Hepatocyte (in vitro differentiated cells): ENCODE measurements at regions not wholly inside any gene's neighbourhood (a gene's known extent, or its start where the extent isn't known, plus 50 kb on each side); places are given as distances from the start of the nearest gene placed in this dataset.

Experiments
- DNase-seq: peaks from one replicate; pipeline ENCODE4 v3.0.0-alpha.2; 2016; ENCODE audit warnings: low spot score
- H2AFZ ChIP-seq: fragments of 200-600 bp; sonication (generic); 2 replicates; pipeline ENCODE4 v1.6.0; 2016; ENCODE audit warnings: antibody characterized with exemption, mild to moderate bottlenecking
- H3K27ac ChIP-seq: fragments of 200-600 bp; sonication (generic); 2 replicates; pipeline ENCODE4 v1.5.1; 2016; ENCODE audit warnings: mild to moderate bottlenecking
- H3K27me3 ChIP-seq: fragments of 200-600 bp; sonication (generic); 2 replicates; pipeline ENCODE4 v1.6.1; 2016
- H3K36me3 ChIP-seq: fragments of 200-600 bp; sonication (generic); replicated peaks from 2 replicates; pipeline ENCODE4 v1.5.1; 2016; ENCODE audit warnings: low read depth; ENCODE audit not compliant: insufficient read depth
- H3K4me1 ChIP-seq: fragments of 200-600 bp; sonication (generic); 2 replicates; pipeline ENCODE4 v1.5.1; 2016; ENCODE audit warnings: mild to moderate bottlenecking, moderate library complexity; ENCODE audit not compliant: insufficient read depth
- H3K4me2 ChIP-seq: fragments of 200-600 bp; sonication (generic); 2 replicates; pipeline ENCODE4 v1.6.0; 2016
- H3K4me3 ChIP-seq: fragments of 200-600 bp; sonication (generic); 2 replicates; pipeline ENCODE4 v1.5.1; 2016; ENCODE audit warnings: mild to moderate bottlenecking
- H3K79me2 ChIP-seq: fragments of 200-600 bp; sonication (generic); 2 replicates; pipeline ENCODE4 v1.6.0; 2017; ENCODE audit warnings: mild to moderate bottlenecking
- H3K9me2 ChIP-seq: fragments of 200-600 bp; sonication (generic); replicated peaks from 2 replicates; pipeline ENCODE4 v1.6.0; 2017; ENCODE audit warnings: mild to moderate bottlenecking; ENCODE audit not compliant: insufficient read depth
- H3K9me3 ChIP-seq: fragments of 200-600 bp; sonication (generic); 2 replicates; pipeline ENCODE4 v1.5.1; 2016; ENCODE audit warnings: low read depth, mild to moderate bottlenecking
- H4K20me1 ChIP-seq: fragments of 200-600 bp; sonication (generic); 2 replicates; pipeline ENCODE4 v1.6.0; 2016; ENCODE audit warnings: mild to moderate bottlenecking; ENCODE audit not compliant: insufficient read depth, poor library complexity, severe bottlenecking
- CTCF ChIP-seq: fragments of 200-600 bp; sonication (generic); IDR thresholded peaks from 2 replicates; pipeline ENCODE4 v1.5.1; 2016; ENCODE audit warnings: antibody characterized with exemption, mild to moderate bottlenecking; ENCODE audit not compliant: poor library complexity
- EZH2 ChIP-seq: fragments of 200-600 bp; sonication (generic); IDR thresholded peaks from 2 replicates; pipeline ENCODE4 v1.6.1; 2016; ENCODE audit warnings: antibody characterized with exemption, mild to moderate bottlenecking, borderline replicate concordance
- EZH2phosphoT487 ChIP-seq: fragments of 200-600 bp; sonication (generic); IDR thresholded peaks from one replicate; pipeline ENCODE4 v1.6.1; 2018; ENCODE audit warnings: antibody characterized with exemption, mild to moderate bottlenecking, low read depth, moderate library complexity; ENCODE audit not compliant: unreplicated experiment, severe bottlenecking
- WGBS: methylation state at CpG from one replicate; pipeline ENCODE4 v1.1.6; 2016; ENCODE audit warnings: low lambda C conversion rate; ENCODE audit errors: missing lambda C conversion rate; 5-methylcytosine and 5-hydroxymethylcytosine counted together

- Histone ChIP-seq H3K36me3 (no peaks in the 10 kb centered on the region), H3K4me1 (no peaks in the 10 kb centered on the region), H3K9me2 (no peaks in the 10 kb centered on the region), H3K9me3 (no peaks in the 10 kb centered on the region), H4K20me1 (no peaks in the 10 kb centered on the region), H3K4me2 (no peak overlapping the region), H3K27me3 (no peaks in the 10 kb centered on the region), H3K79me2 (no peaks in the 10 kb centered on the region), H3K4me3 (no peak overlapping the region), H3K27ac (no peak overlapping the region), H2AFZ (no peak overlapping the region)
- TF ChIP-seq EZH2phosphoT487 (no peak), CTCF (no peak), EZH2 (no peak)
- 65% methylated on average over 6 of the region's 6 CpGs for WGBS
- no peak for DNase-seq
Measured at GRCh38 chr6:56357616-56358373, 110.4 kb upstream of the COL21A1 start.

DNA sequence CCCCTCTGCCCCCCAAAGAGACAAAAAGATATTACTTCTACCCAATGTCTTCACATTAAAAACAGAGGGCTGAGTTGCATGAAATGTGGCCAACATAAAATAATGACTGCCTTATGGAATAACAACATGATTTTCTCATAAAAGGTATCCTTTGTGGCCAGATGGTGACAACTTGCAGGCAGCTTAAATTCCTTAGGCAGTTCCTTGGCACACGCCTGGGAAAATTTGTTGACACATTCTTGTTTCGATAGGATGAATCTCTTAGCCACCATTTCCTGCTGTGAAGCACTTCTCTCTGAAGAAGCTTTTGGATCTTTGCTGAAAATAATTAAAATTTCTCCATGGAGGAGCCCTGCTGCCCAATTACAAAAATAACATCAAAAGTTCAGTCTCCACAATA is 109.0 kb upstream of the COL21A1 start:
- no peaks in the 10 kb centered on the region for H3K9me3 ChIP-seq
- DNase-seq, result no peak
- TF ChIP-seq EZH2phosphoT487 (no peak), EZH2 (no peak), CTCF (no peak)

DNA sequence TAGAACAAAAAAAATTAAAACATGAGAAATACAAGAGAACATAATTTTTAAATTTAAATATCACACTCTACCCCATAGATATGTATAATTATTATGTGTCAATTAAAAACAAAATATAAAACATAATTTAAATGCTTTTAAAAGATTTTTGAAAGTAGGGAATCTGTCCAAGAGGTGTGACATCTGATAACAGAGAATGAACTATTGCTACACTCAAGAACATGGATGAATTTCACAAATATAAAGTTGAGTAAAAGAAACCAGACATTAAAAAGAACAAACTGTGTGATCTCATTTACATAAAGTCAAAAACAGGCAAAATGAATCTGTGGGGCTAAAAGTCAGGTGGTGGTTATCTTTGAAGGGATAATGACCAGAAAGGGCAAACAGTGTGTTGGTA is 106.5 kb upstream of the COL21A1 start:
- H3K9me2 ChIP-seq, result no peaks in the 10 kb centered on the region
- no peaks in the 10 kb centered on the region for H3K9me3 ChIP-seq
- no peaks in the 10 kb centered on the region for H4K20me1 ChIP-seq
- DNase-seq, result no peak
- H3K79me2 ChIP-seq, result no peaks in the 10 kb centered on the region
- H3K27ac ChIP-seq, result no peak overlapping the region
- no peaks in the 10 kb centered on the region for H3K27me3 ChIP-seq
- H2AFZ ChIP-seq, result no peak overlapping the region
- H3K4me1 ChIP-seq, result no peaks in the 10 kb centered on the region
- H3K4me3 ChIP-seq, result no peak overlapping the region
- H3K4me2 ChIP-seq, result no peak overlapping the region
- TF ChIP-seq CTCF (no peak), EZH2phosphoT487 (no peak), EZH2 (no peak)
- H3K36me3 ChIP-seq, result no peaks in the 10 kb centered on the region

More for the DNA sequence above, 109.0 kb upstream of the COL21A1 start:
- Histone ChIP-seq H3K4me2 (no peak overlapping the region), H2AFZ (no peak overlapping the region), H3K27ac (no peak overlapping the region), H3K79me2 (no peaks in the 10 kb centered on the region), H3K27me3 (no peaks in the 10 kb centered on the region), H3K4me1 (no peaks in the 10 kb centered on the region), H4K20me1 (no peaks in the 10 kb centered on the region), H3K9me2 (no peaks in the 10 kb centered on the region), H3K4me3 (no peak overlapping the region), H3K36me3 (no peaks in the 10 kb centered on the region)
- WGBS, result 46% methylated on average over 2 of the region's 2 CpGs
